Stomach smooth muscle (tissue), 2 donors: ENCODE measurements at regions not wholly inside any gene's neighbourhood (a gene's known extent, or its start where the extent isn't known, plus 50 kb on each side); places are given as distances from the start of the nearest gene placed in this dataset.
"Not testable (repeated sequence)": the region's sequence is repeated elsewhere in the genome, so short reads cannot be mapped to it uniquely, and the experiment has no call there.

Source experiments
- H3K27ac ChIP-seq: one replicate; pipeline ENCODE4 v1.7.0; 2013; ENCODE audit warnings: mild to moderate bottlenecking, low read length, inconsistent platforms
- H3K27me3 ChIP-seq, 2 donors: one replicate each; pipeline ENCODE4 v1.7.0; 2013; ENCODE audit warnings: low read length in 2 of 2; ENCODE audit not compliant: insufficient read depth in 2 of 2, control insufficient read depth in 1 of 2
- H3K36me3 ChIP-seq, 2 donors: one replicate each; pipeline ENCODE4 v1.7.0; 2013; ENCODE audit warnings: low read length in 2 of 2; ENCODE audit not compliant: control insufficient read depth in 2 of 2, insufficient read depth in 2 of 2
- H3K4me1 ChIP-seq: one replicate; pipeline ENCODE4 v1.7.0; 2013; ENCODE audit warnings: low read length; ENCODE audit not compliant: control insufficient read depth, insufficient read depth
- H3K4me3 ChIP-seq, 2 donors: one replicate each; pipeline ENCODE4 v1.7.0; 2013; ENCODE audit warnings: low read length in 2 of 2
- H3K9ac ChIP-seq, 2 donors: one replicate each; pipeline ENCODE4 v1.7.0; 2013; ENCODE audit warnings: low read length in 2 of 2, mild to moderate bottlenecking in 1 of 2
- H3K9me3 ChIP-seq, 2 donors: one replicate each; pipeline ENCODE4 v1.7.0; 2013; ENCODE audit warnings: low read length in 2 of 2; ENCODE audit not compliant: control insufficient read depth in 2 of 2
- donor health status: healthy.
- donor health status: Pancreatic carcinoma.

DNA sequence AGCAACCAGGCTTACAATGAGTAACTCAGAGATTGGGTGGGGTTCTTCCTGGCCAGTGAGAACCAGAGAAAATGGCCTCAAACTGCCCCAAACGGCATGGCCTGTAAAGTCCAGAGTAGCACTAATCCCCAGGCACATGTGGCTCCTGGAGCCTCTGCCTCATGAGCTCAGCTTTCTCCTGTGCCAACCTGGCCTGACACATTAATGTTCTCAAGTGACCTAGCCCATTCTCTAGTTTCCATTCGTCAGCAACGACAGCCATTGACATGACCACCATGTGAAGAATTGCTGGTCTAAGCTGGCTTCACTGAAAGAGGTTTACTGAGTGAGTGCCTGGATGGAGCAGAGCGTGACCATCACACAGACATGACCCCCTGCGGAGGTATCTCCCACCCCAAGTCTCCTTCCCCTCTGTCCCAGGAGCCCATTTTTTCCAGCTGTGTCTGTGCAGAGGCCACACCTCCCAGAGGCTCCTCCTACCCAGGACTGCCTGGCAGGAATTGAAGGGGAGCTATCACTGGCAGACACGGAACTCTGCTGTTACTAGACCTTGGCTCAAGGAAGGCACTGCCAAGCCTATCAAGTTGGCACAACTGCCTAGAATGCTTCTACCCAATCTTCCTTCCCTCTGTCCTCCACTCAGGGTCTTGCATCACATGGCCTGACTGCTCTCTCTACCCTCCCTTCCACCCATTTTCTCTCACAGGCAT, 59.0 kb upstream of the BOD1 start:
- Histone ChIP-seq H3K4me3 (no peak overlapping the region), H3K36me3 (no peaks in the 10 kb centered on the region), H3K9me3 (peaks cover 10 to 23% of the 10 kb centered on the region in 2 donors)

GRCh38 chr5:173676375-173676774, 59.9 kb upstream of the BOD1 start:
- H3K36me3 ChIP-seq = no peaks in the 10 kb centered on the region
- H3K4me1 ChIP-seq = no peaks in the 10 kb centered on the region
- peaks cover 10 to 23% of the 10 kb centered on the region in 2 donors for H3K9me3 ChIP-seq
- H3K27me3 ChIP-seq = peaks cover 13% of the 10 kb centered on the region in 2 donors
- no peak overlapping the region for H3K9ac ChIP-seq
- no peak overlapping the region for H3K27ac ChIP-seq
- H3K4me3 ChIP-seq = no peak overlapping the region

More for the DNA sequence above, 59.0 kb upstream of the BOD1 start:
- Histone ChIP-seq H3K4me1 (no peaks in the 10 kb centered on the region), H3K27ac (no peak overlapping the region), H3K9ac (no peak overlapping the region), H3K27me3 (peaks cover 13 to 17% of the 10 kb centered on the region in 2 donors)

DNA sequence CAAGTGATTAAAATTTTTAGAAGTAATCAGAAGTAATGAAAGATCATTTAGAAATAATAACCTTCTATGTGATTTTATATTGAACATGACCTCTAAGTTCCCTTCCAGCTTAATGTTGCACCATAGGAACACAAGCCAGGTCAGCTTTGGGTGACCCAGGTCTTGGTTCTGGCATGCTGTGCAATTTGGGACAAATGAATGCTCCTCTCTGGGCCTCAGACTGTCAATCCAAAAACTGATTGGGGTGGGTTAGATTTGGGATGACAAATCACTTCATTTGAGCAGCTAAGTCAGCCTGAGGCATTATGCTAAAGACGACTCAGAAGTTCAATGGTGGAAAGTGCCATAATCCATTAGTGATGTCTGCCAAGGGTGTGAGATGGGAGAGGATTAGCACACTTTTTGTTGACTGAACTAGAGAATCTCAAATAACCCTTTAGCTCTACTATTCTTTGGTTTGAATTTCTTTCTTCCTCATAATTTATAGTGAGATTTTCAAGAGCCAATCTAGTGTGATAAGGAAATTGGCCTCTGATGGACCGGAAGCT, 60.7 kb upstream of the BOD1 start:
- no peaks in the 10 kb centered on the region for H3K4me1 ChIP-seq
- no peak overlapping the region for H3K4me3 ChIP-seq
- H3K36me3 ChIP-seq = no peaks in the 10 kb centered on the region
- peaks cover 10 to 13% of the 10 kb centered on the region in 2 donors for H3K27me3 ChIP-seq
- H3K9ac ChIP-seq = no peak overlapping the region
- peaks cover 10 to 23% of the 10 kb centered on the region in 2 donors for H3K9me3 ChIP-seq
- H3K27ac ChIP-seq = no peak overlapping the region

GRCh38 chr5:173679909-173680630, 63.6 kb upstream of the BOD1 start:
- H3K36me3 ChIP-seq = no peaks in the 10 kb centered on the region
- H3K27ac ChIP-seq = no peak overlapping the region
- H3K9me3 ChIP-seq = peaks cover 10 to 16% of the 10 kb centered on the region in 2 donors
- H3K4me1 ChIP-seq = no peaks in the 10 kb centered on the region
- H3K9ac ChIP-seq = no peak overlapping the region
- H3K27me3 ChIP-seq = no peaks in the 10 kb centered on the region
- H3K4me3 ChIP-seq = no peak overlapping the region

DNA sequence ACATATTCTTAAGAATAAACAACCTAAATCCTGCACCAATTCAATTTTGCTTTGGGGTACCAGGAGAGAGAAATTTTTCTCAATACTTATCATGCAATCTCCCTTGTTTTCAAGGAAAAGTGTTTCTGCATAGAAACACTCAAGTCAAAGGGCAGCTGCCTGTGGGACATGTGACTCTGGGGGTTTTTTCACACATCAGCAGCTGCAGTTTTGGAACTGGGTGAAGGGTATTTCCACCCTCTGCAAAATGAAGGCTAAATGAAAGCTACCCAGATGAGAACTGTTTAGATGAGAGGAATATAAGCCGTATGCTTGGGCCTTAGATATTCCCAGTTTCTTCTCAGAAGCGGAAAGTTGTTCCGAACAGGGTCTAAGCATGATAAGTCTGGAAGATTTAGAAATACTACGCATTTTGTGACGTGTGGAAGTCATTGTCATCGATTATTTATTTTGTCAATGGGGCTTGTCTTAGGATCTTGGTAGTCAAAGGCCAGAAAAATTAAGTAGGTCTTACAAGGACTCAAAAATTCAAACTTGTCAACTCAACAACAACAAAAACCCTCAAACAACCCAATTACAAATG, 64.3 kb upstream of the BOD1 start:
- Histone ChIP-seq H3K36me3 (no peaks in the 10 kb centered on the region), H3K27ac (no peak overlapping the region)

GRCh38 chr5:173682313-173682712, 65.9 kb upstream of the BOD1 start:
- Histone ChIP-seq H3K27me3 (no peaks in the 10 kb centered on the region), H3K9me3 (no peaks in the 10 kb centered on the region), H3K36me3 (no peaks in the 10 kb centered on the region), H3K27ac (no peak overlapping the region), H3K9ac (no peak overlapping the region), H3K4me3 (no peak overlapping the region), H3K4me1 (no peaks in the 10 kb centered on the region)

More for the DNA sequence above, 64.3 kb upstream of the BOD1 start:
- H3K9me3 ChIP-seq = peaks cover 9% of the 10 kb centered on the region in 2 donors
- no peak overlapping the region for H3K4me3 ChIP-seq
- no peak overlapping the region for H3K9ac ChIP-seq
- H3K27me3 ChIP-seq = no peaks in the 10 kb centered on the region
- no peaks in the 10 kb centered on the region for H3K4me1 ChIP-seq

DNA sequence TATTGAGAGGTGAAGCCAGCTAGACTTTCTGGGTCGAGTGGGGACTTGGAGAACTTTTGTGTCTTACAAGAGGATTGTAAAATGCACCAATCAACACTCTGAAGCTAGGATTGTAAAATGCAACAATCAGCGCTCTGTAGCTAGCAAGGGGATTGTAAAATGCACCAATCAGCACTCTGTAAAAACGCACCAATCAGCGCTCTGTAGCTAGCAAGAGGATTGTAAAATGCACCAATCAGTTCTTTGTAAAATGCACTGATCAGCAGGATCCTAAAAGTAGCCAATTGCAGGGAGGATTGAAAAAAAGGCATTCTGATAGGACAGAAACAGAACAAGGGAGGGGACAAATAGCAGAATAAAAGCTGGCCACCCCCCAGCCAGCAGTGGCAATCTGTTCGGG, 68.1 kb upstream of the BOD1 start:
- H3K27me3 ChIP-seq, H3K27ac ChIP-seq, H3K4me1 ChIP-seq, H3K9ac ChIP-seq, H3K4me3 ChIP-seq, H3K9me3 ChIP-seq, H3K36me3 ChIP-seq: not testable (repeated sequence)

GRCh38 chr5:173686950-173687349, 70.5 kb upstream of the BOD1 start:
- no peaks in the 10 kb centered on the region for H3K27me3 ChIP-seq
- H3K36me3 ChIP-seq = no peaks in the 10 kb centered on the region
- H3K4me1 ChIP-seq = peaks cover 2% of the 10 kb centered on the region
- no peak overlapping the region for H3K4me3 ChIP-seq
- H3K9me3 ChIP-seq = no peaks in the 10 kb centered on the region
- no peak overlapping the region for H3K9ac ChIP-seq
- no peak overlapping the region for H3K27ac ChIP-seq

DNA sequence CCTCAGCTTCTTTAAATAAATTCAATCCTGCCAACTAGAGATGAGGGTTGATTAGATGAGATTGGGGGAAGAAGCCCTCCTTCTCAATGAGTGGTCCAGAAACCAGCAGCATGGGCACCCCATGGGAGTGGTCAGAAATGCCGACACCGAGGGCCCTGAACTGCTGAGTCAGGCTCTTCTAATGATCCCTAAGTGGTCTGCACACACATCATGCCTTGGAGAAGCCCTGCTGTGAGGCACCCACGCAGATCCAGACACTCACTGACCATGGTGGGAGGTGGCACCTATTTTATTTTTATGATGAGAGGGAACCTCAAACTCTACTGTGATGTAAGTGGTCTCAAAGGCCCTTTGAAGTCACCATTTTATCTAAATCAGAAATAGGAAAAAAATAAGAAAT, 72.3 kb upstream of the BOD1 start:
- Histone ChIP-seq H3K4me3 (no peak overlapping the region), H3K9me3 (peaks cover 0 to 5% of the 10 kb centered on the region in 2 donors), H3K27me3 (no peaks in the 10 kb centered on the region), H3K9ac (no peak overlapping the region), H3K4me1 (peaks cover 2% of the 10 kb centered on the region), H3K36me3 (no peaks in the 10 kb centered on the region), H3K27ac (no peak overlapping the region)

- H3K4me1 ChIP-seq = peaks cover 2% of the 10 kb centered on the region
- peaks cover 0 to 10% of the 10 kb centered on the region in 2 donors for H3K9me3 ChIP-seq
- H3K4me3 ChIP-seq = no peak overlapping the region
- H3K27ac ChIP-seq = no peak overlapping the region
- H3K27me3 ChIP-seq = no peaks in the 10 kb centered on the region
- no peak overlapping the region for H3K9ac ChIP-seq
- H3K36me3 ChIP-seq = no peaks in the 10 kb centered on the region
Observed at GRCh38 chr5:173689171-173689736, 72.8 kb upstream of the BOD1 start.
